ENCODE measurements at regions not wholly inside any gene's neighbourhood (a gene's known extent, or its start where the extent isn't known, plus 50 kb on each side); places are given as distances from the start of the nearest gene placed in this dataset.

GRCh38 chr11:133692126-133692934, 153.0 kb downstream of the SPATA19 start:
- TF ChIP-seq CTCF (IDR thresholded peaks at IDR 0.05) (no peak), TCF7L2 (IDR thresholded peaks at IDR 0.05; ENCODE audit: low read depth, low read length) (no peak), POLR2AphosphoS5 (IDR thresholded peaks at IDR 0.05; ENCODE audit: low read depth, low read length) (no peak), REST (IDR thresholded peaks at IDR 0.05; ENCODE audit: insufficient read depth in 1 of 2, low read depth in 2 of 2, low read length in 1 of 2) (no peak), SIN3A (IDR thresholded peaks at IDR 0.05; ENCODE audit: borderline replicate concordance, insufficient read depth, low read depth, low read length) (no peak)

All from Panc1 (cell line).